IMR-90 (cell line): ENCODE measurements at regions not wholly inside any gene's neighbourhood (a gene's known extent, or its start where the extent isn't known, plus 50 kb on each side); places are given as distances from the start of the nearest gene placed in this dataset.

Source experiments
- ATAC-seq: fragments of 200-7000 bp; cut with Tn5 transposase; 2 replicates; pipeline ENCODE4 v1.9.1; 2020; ENCODE audit warnings: low read depth, mild to moderate bottlenecking, moderate library complexity
- BruUV-seq: library from RNA; stranded (reverse); fragments of 400-500 nt; replicated peaks from 2 replicates; lab custom pipeline; 2021; lab: Mats Ljungman, UMichigan
- CTCF ChIA-PET: fragments of 300-600 bp; formaldehyde crosslinking; extraction: SDS; loops from one replicate; lab custom pipeline; 2021; ENCODE audit warnings: antibody characterized with exemption; lab: Yijun Ruan, JAX
- POLR2A ChIA-PET: fragments of 300-600 bp; sonication (Branson Sonifier 250); formaldehyde crosslinking; loops from one replicate; lab custom pipeline; 2022; ENCODE audit warnings: antibody characterized with exemption; ENCODE audit not compliant: unreplicated experiment; lab: Charles Lee
- DNase-seq: peaks from one replicate; pipeline ENCODE4 v3.0.0; 2013
- H2AFZ ChIP-seq: replicated peaks from 2 replicates; pipeline ENCODE3; 2013; ENCODE audit warnings: low read length, mild to moderate bottlenecking; ENCODE audit not compliant: poor library complexity
- H2AK5ac ChIP-seq: 2 replicates; pipeline ENCODE4 v1.6.1; 2013; ENCODE audit warnings: low read depth, low read length, inconsistent platforms
- H2AK9ac ChIP-seq: replicated peaks from 2 replicates; pipeline ENCODE3; 2013; ENCODE audit warnings: mild to moderate bottlenecking, low read depth, low read length, moderate library complexity; ENCODE audit not compliant: poor library complexity
- H2BK120ac ChIP-seq: 2 replicates; pipeline ENCODE4 v1.6.1; 2013; ENCODE audit warnings: low read depth, low read length, inconsistent platforms
- H2BK15ac ChIP-seq: 3 replicates; pipeline ENCODE4 v1.6.1; 2013; ENCODE audit warnings: low read depth, low read length, inconsistent platforms
- H2BK20ac ChIP-seq: 2 replicates; pipeline ENCODE4 v1.6.1; 2013; ENCODE audit warnings: low read depth, mild to moderate bottlenecking, inconsistent platforms, low read length, moderate library complexity
- H2BK5ac ChIP-seq: 2 replicates; pipeline ENCODE4 v1.6.1; 2013; ENCODE audit warnings: mild to moderate bottlenecking, low read depth, low read length, inconsistent platforms; ENCODE audit not compliant: poor library complexity, severe bottlenecking
- H3K14ac ChIP-seq: replicated peaks from 2 replicates; pipeline ENCODE4 v1.6.1; 2013; ENCODE audit warnings: low read depth, low read length, inconsistent platforms
- H3K18ac ChIP-seq: 2 replicates; pipeline ENCODE4 v1.6.1; 2013; ENCODE audit warnings: low read depth, low read length, control low read depth
- H3K23ac ChIP-seq: 2 replicates; pipeline ENCODE4 v1.6.1; 2013; ENCODE audit warnings: low read depth, low read length, inconsistent platforms
- H3K27ac ChIP-seq: 2 replicates; pipeline ENCODE4 v1.5.1; 2013; ENCODE audit warnings: mild to moderate bottlenecking, control low read depth, low read length; ENCODE audit not compliant: insufficient read depth
- H3K27me3 ChIP-seq: 2 replicates; pipeline ENCODE4 v1.6.1; 2013; ENCODE audit warnings: low read length; ENCODE audit not compliant: control insufficient read depth, insufficient read depth
- H3K36me3 ChIP-seq: 2 replicates; pipeline ENCODE4 v1.6.1; 2013; ENCODE audit warnings: low read length, mixed read lengths; ENCODE audit not compliant: control insufficient read depth, insufficient read depth
- H3K4ac ChIP-seq: 2 replicates; pipeline ENCODE4 v1.6.1; 2013; ENCODE audit warnings: low read depth, low read length, inconsistent platforms
- H3K4me1 ChIP-seq: 2 replicates; pipeline ENCODE4 v1.6.1; 2013; ENCODE audit warnings: low read length, mixed read lengths; ENCODE audit not compliant: control insufficient read depth, insufficient read depth
- H3K4me2 ChIP-seq: 2 replicates; pipeline ENCODE4 v1.6.1; 2013; ENCODE audit warnings: low read depth, mild to moderate bottlenecking, control low read depth, low read length, moderate library complexity
- H3K4me3 ChIP-seq: 2 replicates; pipeline ENCODE4 v1.5.1; 2013; ENCODE audit warnings: low read depth, mild to moderate bottlenecking, control low read depth, low read length, moderate library complexity; ENCODE audit not compliant: insufficient read depth
- H3K56ac ChIP-seq: 2 replicates; pipeline ENCODE4 v1.6.1; 2013; ENCODE audit warnings: low read length, inconsistent platforms; ENCODE audit not compliant: insufficient read depth; ENCODE audit errors: extremely low read depth
- H3K79me1 ChIP-seq, 2 experiments: 2 replicates each; pipeline ENCODE4 v1.6.1; 2013; ENCODE audit warnings: low read length in 2 of 2, inconsistent platforms in 1 of 2, low read depth in 1 of 2
- H3K9ac ChIP-seq: 2 replicates; pipeline ENCODE4 v1.6.1; 2013; ENCODE audit warnings: low read depth, low read length, control low read depth
- H3K9me1 ChIP-seq: 2 replicates; pipeline ENCODE4 v1.6.1; 2013; ENCODE audit warnings: low read length, inconsistent platforms; ENCODE audit not compliant: insufficient read depth
- H3K9me3 ChIP-seq: 2 replicates; pipeline ENCODE4 v1.6.1; 2013; ENCODE audit warnings: low read length; ENCODE audit not compliant: control insufficient read depth, insufficient read depth
- H4K20me1 ChIP-seq: 2 replicates; pipeline ENCODE4 v1.6.1; 2013; ENCODE audit warnings: low read length, inconsistent platforms; ENCODE audit not compliant: insufficient read depth
- H4K5ac ChIP-seq: 2 replicates; pipeline ENCODE4 v1.6.1; 2013; ENCODE audit warnings: mild to moderate bottlenecking, low read depth, low read length, control low read depth
- H4K8ac ChIP-seq, 2 experiments: 2 replicates each; pipeline ENCODE4 v1.6.1; 2013; ENCODE audit warnings: low read depth in 2 of 2, low read length in 2 of 2, control low read depth in 1 of 2, inconsistent platforms in 1 of 2
- H4K91ac ChIP-seq: 2 replicates; pipeline ENCODE4 v1.6.1; 2013; ENCODE audit warnings: low read depth, low read length, inconsistent platforms; ENCODE audit not compliant: insufficient read depth
- BHLHE40 ChIP-seq: fragments of 150-350 bp; IDR thresholded peaks from 2 replicates; pipeline ENCODE4 v1.6.1; 2016; ENCODE audit warnings: mild to moderate bottlenecking, low read depth, low read length
- CEBPB ChIP-seq: IDR thresholded peaks from 2 replicates; pipeline ENCODE4 v1.6.1; 2012; ENCODE audit warnings: low read depth, low read length, improper control_type of control experiment
- CHD1 ChIP-seq: IDR thresholded peaks from 2 replicates; pipeline ENCODE4 v1.6.1; 2012; ENCODE audit warnings: low read depth, low read length, improper control_type of control experiment
- FOS ChIP-seq: fragments of 150-350 bp; IDR thresholded peaks from 2 replicates; pipeline ENCODE4 v1.6.1; 2016; ENCODE audit warnings: low read depth, low read length
- MAFK ChIP-seq: IDR thresholded peaks from 2 replicates; pipeline ENCODE4 v1.6.1; 2012; ENCODE audit warnings: low read depth, low read length, improper control_type of control experiment
- MAZ ChIP-seq: IDR thresholded peaks from 2 replicates; pipeline ENCODE4 v1.6.1; 2012; ENCODE audit warnings: low read depth, mild to moderate bottlenecking, low read length, improper control_type of control experiment, moderate library complexity, borderline replicate concordance
- MXI1 ChIP-seq: IDR thresholded peaks from 2 replicates; pipeline ENCODE4 v1.6.1; 2012; ENCODE audit warnings: low read depth, mild to moderate bottlenecking, low read length, moderate library complexity, borderline replicate concordance
- NFE2L2 ChIP-seq: fragments of 150-350 bp; IDR thresholded peaks from 2 replicates; pipeline ENCODE4 v1.6.1; 2016; ENCODE audit warnings: low read depth, mild to moderate bottlenecking, low read length
- POLR2A ChIP-seq: IDR thresholded peaks from 2 replicates; pipeline ENCODE4 v1.6.1; 2012; ENCODE audit warnings: mild to moderate bottlenecking, low read depth, low read length
- RAD21 ChIP-seq: IDR thresholded peaks from 2 replicates; pipeline ENCODE4 v1.6.1; 2012; ENCODE audit warnings: low read length, improper control_type of control experiment
- RCOR1 ChIP-seq: IDR thresholded peaks from 2 replicates; pipeline ENCODE4 v1.6.1; 2012; ENCODE audit warnings: mild to moderate bottlenecking, low read length, improper control_type of control experiment; ENCODE audit not compliant: insufficient replicate concordance
- RFX5 ChIP-seq: IDR thresholded peaks from 2 replicates; pipeline ENCODE4 v1.8.0; 2012; ENCODE audit warnings: low read depth, mild to moderate bottlenecking, low read length, moderate library complexity
- SMC3 ChIP-seq: fragments of 150-350 bp; IDR thresholded peaks from 2 replicates; pipeline ENCODE4 v1.6.1; 2016; ENCODE audit warnings: low read depth, mild to moderate bottlenecking, antibody characterized with exemption, low read length, moderate library complexity
- dilution Hi-C: fragments of 300-500 bp; cut with HindIII; formaldehyde crosslinking; loops from one replicate; pipeline ENCODE4 v1.14.3; 2018; ENCODE audit warnings: low sequenced_read_pairs; ENCODE audit not compliant: unreplicated experiment
- in situ Hi-C: fragments of 300-500 bp; cut with MboI; formaldehyde crosslinking; loops from 3 replicates; pipeline ENCODE4 v1.14.3; 2019; ENCODE audit warnings: low sequenced_read_pairs, inconsistent platforms, mixed read lengths
- intact Hi-C: fragments of 100-400 bp; cut with micrococcal nuclease; formaldehyde crosslinking; loops from 2 replicates; pipeline ENCODE4 v1.10.0; 2022
- TF ChIP-seq, protein P1 (sequence below): conservative IDR thresholded peaks from 2 replicates; pipeline ENCODE4 v1.5.1; 2012; ENCODE audit warnings: mild to moderate bottlenecking, low read depth, low read length, improper control_type of control experiment
- TF ChIP-seq, protein P2 (sequence below): fragments of 150-350 bp; IDR thresholded peaks from 2 replicates; pipeline ENCODE4 v1.6.1; 2017; ENCODE audit warnings: mild to moderate bottlenecking, antibody characterized with exemption, low read length, low read depth
- TF ChIP-seq, protein P3 (sequence below): fragments of 150-350 bp; IDR thresholded peaks from 2 replicates; pipeline ENCODE4 v1.6.1; 2016; ENCODE audit warnings: low read depth, mild to moderate bottlenecking, low read length, moderate library complexity, borderline replicate concordance

DNA sequence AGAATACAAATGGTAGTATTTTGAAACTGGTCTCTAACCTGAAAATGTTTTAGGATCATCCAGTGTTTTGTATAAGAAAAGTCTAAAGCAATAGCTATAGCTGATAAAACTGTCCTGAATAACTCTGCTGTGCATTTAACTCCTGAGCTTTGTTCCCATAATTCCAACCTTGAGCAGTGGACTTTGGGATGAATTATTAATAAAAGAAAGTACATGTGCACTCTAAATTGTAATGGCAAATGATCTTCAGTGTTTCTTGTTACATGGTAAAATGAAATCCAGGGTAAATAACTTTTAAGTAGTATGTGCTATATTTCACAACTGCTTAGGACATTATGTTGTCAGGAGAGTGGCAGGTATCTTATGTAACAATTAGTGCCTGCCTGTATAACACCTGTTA lies 345.6 kb downstream of the SLC16A7 start:
- CTCF ChIA-PET: no interaction called here
- dilution Hi-C loops (no loop called here), in situ Hi-C loops (no loop called here), intact Hi-C loops (no loop called here)
- Histone ChIP-seq H3K14ac (no peak overlapping the region), H3K18ac (no peak overlapping the region), H2BK20ac (no peak overlapping the region), H2AK5ac (no peak overlapping the region), H2AFZ (no peak overlapping the region), H3K56ac (no peak overlapping the region), H3K36me3 (no peaks in the 10 kb centered on the region), H2BK120ac (no peak overlapping the region; the same call in 1 of the 2 replicates), H4K5ac (no peak overlapping the region), H2BK5ac (no peak overlapping the region), H3K4me1 (no peaks in the 10 kb centered on the region; the same call in 1 of the 2 replicates), H2AK9ac (no peak overlapping the region), H3K27ac (no peak overlapping the region), H3K9ac (no peak overlapping the region), H3K9me1 (no peaks in the 10 kb centered on the region), H3K4me2 (no peak overlapping the region), H3K27me3 (no peaks in the 10 kb centered on the region), H3K4ac (no peak overlapping the region), H3K9me3 (no peaks in the 10 kb centered on the region), H4K20me1 (no peaks in the 10 kb centered on the region), H3K4me3 (no peak overlapping the region), H3K79me1 (no peaks in the 10 kb centered on the region), H2BK15ac (no peak overlapping the region), H3K23ac (no peak overlapping the region), H4K8ac (no peak overlapping the region), H4K91ac (no peak overlapping the region)
- TF ChIP-seq, protein P1, sequence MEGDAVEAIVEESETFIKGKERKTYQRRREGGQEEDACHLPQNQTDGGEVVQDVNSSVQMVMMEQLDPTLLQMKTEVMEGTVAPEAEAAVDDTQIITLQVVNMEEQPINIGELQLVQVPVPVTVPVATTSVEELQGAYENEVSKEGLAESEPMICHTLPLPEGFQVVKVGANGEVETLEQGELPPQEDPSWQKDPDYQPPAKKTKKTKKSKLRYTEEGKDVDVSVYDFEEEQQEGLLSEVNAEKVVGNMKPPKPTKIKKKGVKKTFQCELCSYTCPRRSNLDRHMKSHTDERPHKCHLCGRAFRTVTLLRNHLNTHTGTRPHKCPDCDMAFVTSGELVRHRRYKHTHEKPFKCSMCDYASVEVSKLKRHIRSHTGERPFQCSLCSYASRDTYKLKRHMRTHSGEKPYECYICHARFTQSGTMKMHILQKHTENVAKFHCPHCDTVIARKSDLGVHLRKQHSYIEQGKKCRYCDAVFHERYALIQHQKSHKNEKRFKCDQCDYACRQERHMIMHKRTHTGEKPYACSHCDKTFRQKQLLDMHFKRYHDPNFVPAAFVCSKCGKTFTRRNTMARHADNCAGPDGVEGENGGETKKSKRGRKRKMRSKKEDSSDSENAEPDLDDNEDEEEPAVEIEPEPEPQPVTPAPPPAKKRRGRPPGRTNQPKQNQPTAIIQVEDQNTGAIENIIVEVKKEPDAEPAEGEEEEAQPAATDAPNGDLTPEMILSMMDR: no peak
- TF ChIP-seq BHLHE40 (no peak), POLR2A (no peak), NFE2L2 (no peak), CEBPB (no peak), MXI1 (no peak), CHD1 (no peak), RCOR1 (no peak), FOS (no peak), RAD21 (no peak), RFX5 (no peak), MAFK (no peak), MAZ (no peak), SMC3 (no peak)
- TF ChIP-seq, protein P2, sequence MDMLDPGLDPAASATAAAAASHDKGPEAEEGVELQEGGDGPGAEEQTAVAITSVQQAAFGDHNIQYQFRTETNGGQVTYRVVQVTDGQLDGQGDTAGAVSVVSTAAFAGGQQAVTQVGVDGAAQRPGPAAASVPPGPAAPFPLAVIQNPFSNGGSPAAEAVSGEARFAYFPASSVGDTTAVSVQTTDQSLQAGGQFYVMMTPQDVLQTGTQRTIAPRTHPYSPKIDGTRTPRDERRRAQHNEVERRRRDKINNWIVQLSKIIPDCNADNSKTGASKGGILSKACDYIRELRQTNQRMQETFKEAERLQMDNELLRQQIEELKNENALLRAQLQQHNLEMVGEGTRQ: no peak
- TF ChIP-seq, protein P3, sequence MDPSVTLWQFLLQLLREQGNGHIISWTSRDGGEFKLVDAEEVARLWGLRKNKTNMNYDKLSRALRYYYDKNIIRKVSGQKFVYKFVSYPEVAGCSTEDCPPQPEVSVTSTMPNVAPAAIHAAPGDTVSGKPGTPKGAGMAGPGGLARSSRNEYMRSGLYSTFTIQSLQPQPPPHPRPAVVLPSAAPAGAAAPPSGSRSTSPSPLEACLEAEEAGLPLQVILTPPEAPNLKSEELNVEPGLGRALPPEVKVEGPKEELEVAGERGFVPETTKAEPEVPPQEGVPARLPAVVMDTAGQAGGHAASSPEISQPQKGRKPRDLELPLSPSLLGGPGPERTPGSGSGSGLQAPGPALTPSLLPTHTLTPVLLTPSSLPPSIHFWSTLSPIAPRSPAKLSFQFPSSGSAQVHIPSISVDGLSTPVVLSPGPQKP: no peak
- POLR2A ChIA-PET: no interaction called here
- ATAC-seq (no peak), DNase-seq (no peak)
- BruUV-seq: no TSS peak
